Neural cell (in vitro differentiated cells): ENCODE measurements at regions not wholly inside any gene's neighbourhood (a gene's known extent, or its start where the extent isn't known, plus 50 kb on each side); places are given as distances from the start of the nearest gene placed in this dataset.

Source experiments
- CTCF ChIP-seq: fragments of 450-650 bp; IDR thresholded peaks from 2 replicates; pipeline ENCODE4 v1.5.1; 2014; ENCODE audit warnings: antibody characterized with exemption, mild to moderate bottlenecking, moderate library complexity; ENCODE audit not compliant: poor library complexity, severe bottlenecking
- EZH2 ChIP-seq: fragments of 200-600, 300-800 bp; shearing (Covaris generic), sonication (generic); IDR thresholded peaks from 2 replicates; pipeline ENCODE4 v1.6.1; 2014; ENCODE audit warnings: antibody characterized with exemption, low read length, borderline replicate concordance, mild to moderate bottlenecking; ENCODE audit not compliant: insufficient read depth, poor library complexity, severe bottlenecking
- POLR2AphosphoS5 ChIP-seq: IDR thresholded peaks from 2 replicates; pipeline ENCODE4 v1.6.1; 2012
- RAD21 ChIP-seq: fragments of 450-650 bp; conservative IDR thresholded peaks from 2 replicates; pipeline ENCODE4 v1.6.1; 2014; ENCODE audit warnings: antibody characterized with exemption, mild to moderate bottlenecking, moderate library complexity
- REST ChIP-seq: IDR thresholded peaks from 2 replicates; pipeline ENCODE4 v1.6.1; 2012; ENCODE audit warnings: borderline replicate concordance

- no peak for TF ChIP-seq CTCF
- TF ChIP-seq POLR2AphosphoS5, result no peak
- TF ChIP-seq EZH2, result no peak
- no peak for TF ChIP-seq REST
- TF ChIP-seq RAD21, result no peak
These were observed 131.2 kb upstream of the ARHGAP42 start for GRCh38 chr11:100555931-100556330.
